GM19467 (cell line): ENCODE measurements at regions not wholly inside any gene's neighbourhood (a gene's known extent, or its start where the extent isn't known, plus 50 kb on each side); places are given as distances from the start of the nearest gene placed in this dataset.

ENCODE experiments used
- ATAC-seq: cut with Tn5 transposase; IDR thresholded peaks from one replicate; pipeline ENCODE4 v1.9.1; 2021; ENCODE audit warnings: mild to moderate bottlenecking, moderate library complexity; ENCODE audit not compliant: unreplicated experiment

DNA sequence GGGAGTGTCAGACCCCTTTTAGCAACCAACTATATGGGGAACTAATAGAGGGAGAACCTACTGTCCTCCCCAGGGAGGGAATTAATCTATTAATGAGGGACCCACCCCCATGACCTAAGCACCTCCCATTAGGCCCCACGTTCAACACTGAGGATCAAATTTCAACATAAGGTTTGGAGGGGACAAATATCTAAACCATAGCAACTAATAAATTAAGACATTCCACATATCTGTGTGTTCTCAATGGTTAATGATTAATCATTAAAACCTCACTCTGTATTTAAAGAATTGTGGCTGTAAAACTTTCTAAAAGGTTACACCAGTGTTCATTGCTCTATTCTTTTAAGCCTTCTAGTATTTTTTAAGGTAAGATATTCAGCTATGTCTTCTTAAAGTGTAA lies 500.4 kb upstream of the SULF2 start:
- no peak for ATAC-seq

DNA sequence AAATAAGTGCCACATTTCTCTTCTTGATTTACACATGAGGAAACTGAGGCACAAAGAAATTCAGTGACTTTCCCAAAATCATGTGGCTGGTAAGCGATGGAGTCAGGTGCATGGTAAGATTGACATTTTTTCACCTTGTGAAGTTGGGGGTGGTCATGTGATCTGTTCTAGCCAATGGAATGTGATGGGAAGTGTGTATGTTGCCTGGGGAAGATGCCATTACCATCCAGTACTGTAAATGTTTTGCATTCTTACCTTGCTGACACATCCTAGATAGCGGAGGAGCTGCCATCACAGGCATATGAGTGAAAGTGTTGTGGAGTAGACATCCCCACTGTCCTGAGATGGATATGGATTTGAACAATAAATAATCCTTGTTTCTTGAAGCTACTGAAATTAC lies 499.6 kb upstream of the SULF2 start:
- ATAC-seq = no peak

DNA sequence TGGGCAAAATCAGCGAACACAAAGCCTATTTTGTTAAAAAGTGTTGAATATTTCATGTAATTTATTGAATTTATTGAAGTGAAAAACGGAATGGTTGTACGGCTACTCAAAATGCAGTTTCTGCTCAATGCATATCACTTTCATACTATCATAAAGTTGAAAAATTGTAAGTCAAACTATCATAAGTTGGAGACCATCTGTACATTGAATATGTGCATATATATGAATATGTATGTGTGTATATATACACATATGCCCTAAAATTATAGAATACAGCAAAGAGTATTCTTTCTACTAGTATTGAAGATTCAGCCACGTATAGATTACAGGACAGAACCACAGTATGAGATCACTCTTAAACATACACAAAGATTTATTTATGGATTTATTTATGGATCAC lies 499.0 kb upstream of the SULF2 start:
- no peak for ATAC-seq

DNA sequence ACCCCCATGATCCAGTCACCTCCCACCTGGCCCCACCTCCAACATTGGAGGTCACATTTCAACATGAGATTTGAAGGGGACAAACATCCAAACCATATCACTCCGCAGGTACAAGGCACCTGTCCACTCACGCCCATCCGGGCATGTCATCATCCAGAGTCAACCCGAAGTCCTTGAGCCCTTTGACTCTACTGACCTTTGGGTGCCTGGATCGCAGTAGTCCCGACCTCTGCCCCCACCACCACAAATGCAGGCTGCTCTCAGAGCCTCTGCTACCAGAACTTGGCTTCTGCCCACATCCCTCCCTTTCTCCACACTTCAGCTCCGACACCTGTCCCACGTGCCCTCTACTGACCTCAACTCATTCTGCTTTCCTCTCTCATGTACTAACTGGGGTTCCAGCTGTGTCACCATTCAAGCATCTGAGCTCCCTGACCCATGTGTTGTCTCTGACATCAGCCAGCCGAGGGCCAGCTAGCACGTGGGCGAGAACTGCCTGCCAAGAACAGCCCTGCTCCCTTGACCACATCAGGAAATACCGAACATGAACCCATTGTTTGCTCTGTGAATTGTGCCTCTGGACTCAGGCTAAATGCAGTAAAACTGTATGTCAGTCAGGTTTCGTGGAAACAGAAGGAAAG lies 498.3 kb upstream of the SULF2 start:
- ATAC-seq = no peak

DNA sequence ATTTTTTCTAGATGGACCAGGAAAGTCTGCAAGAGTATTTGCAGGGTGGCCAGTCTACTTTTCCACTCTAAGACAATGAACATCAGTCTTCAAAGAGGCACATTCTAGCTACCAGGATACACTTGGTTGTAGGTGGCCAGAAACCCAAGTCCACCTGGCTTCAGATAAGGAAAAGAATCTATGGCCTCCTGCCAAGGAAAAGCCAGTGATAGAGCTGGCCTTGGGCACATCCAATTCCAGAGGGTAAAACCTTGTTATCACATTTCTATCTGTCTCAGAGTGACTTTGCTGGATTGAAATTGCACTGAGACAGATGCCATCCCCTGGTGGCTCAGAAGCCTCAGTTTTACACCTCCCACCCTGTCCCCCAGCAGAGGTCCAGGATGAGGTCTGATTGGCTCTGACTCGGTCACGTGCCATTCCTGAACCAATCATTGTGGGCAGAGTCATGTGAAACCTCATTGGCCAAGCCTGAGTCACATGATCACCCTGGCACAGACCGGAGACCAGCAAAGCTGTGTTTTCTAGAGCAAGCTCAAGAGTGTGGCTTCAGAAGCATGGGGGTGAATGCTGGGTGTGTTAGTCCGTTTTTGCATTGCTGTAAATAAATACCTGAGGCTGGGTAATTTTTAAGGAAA lies 497.4 kb upstream of the SULF2 start:
- no peak for ATAC-seq

DNA sequence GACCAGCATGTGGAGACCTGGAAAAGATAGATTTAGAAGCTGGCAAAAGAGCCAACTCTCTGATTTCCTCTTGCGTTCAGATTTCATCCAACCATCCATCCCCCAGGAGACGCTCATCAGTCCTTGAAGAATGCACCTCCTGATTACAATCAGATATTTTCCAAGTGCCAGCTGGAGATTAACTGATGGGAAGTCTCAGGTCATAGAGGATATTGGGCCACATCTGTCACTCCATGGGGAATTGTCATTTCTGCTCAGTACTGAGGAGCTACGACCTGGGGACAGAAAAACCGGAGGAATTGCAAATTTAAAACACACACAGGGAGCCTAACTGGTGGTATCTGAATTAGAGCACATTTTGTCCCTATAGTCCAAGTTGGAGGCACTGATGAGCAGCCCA lies 496.2 kb upstream of the SULF2 start:
- ATAC-seq = no peak

DNA sequence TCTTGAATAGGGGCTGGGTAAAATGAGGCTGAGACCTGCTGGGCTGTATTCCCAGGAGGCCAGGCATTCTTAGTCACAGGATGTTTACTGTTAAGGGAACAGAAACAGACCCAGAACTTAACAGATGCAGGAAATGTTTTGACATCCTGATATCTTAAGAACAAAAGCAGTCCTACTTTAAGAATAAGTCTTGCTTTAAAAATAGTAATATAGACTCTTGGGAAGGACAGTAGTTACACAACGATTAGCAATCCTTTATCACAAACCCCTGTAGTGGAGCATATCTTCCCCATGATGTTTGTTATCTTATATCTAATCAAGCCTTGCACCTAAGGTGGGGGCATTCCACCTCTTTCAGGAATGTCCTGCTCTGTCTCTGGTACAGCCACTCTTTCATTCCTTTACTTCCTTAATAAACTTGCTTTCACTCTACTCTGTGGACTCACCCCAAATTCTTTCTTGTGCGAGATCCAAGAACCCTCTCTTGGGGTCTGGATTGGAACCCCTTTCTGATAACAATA lies 493.7 kb upstream of the SULF2 start:
- ATAC-seq = no peak

DNA sequence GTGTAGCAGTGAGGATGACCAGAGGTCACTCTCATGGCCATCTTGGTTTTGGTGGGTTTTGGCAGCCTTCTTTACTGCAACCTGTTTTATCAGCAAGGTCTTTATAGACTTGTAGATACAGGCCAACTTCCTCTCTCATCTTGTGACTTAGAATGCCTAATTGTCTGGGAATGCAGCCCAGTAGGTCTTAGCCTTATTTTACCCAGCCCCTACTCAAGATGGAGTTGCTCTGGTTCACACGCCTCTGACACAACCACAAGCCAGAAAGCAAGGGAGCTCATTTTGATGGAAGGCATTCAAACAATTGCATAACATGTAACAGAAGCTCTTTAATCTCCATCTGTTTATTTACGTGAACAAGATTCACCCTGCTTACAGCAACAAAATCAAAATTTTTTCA lies 492.0 kb upstream of the SULF2 start:
- ATAC-seq = no peak

DNA sequence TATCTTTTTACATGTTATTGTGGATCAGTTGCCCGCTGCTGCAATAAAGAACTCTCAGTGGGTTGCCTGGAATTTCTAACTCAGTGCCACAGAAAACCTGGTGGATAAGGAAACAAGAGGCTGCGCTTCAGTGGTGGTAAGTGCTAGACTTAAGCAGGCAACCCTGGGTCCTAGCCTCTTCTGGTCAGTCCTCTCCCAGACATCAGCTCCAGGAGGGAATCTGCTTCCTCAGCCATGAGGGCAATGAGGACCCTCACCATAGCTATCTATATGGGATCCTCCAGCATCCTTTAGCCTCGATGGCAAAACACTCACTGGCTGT lies 490.7 kb upstream of the SULF2 start:
- no peak for ATAC-seq

DNA sequence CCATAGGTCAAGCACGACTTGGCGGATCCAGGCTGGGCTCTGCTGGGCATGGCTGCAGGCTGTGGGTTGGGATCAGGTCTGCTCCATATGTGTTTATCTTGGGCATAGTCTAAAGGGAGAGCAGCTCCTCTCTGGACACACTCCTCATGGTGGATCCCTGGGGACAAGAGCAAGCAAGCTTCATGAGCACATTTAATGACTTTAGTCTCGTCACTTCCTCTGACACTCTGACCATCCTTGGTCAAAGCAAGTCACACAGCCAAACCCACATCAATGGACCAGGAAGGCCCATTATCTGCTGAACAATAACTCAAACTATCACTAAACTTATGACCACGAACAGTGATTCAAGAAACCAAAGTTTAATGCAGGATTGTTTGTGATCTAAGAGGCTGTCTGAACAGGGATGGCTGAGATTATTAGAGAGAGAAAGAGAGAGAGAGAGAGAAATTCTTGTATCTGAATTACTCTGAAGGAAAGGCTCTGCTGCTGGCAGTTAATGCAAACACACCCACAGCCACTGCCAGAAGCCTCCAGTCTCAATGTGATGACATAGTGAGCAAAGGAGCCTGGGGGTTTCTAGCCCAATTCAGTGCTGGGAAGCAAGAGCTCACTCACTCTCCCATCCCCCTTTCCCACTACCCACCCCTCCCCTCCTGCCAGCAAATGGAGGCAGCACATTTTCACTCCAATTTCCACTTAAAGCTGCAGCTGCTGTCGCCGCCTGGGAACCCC lies 490.2 kb upstream of the SULF2 start:
- no peak for ATAC-seq

DNA sequence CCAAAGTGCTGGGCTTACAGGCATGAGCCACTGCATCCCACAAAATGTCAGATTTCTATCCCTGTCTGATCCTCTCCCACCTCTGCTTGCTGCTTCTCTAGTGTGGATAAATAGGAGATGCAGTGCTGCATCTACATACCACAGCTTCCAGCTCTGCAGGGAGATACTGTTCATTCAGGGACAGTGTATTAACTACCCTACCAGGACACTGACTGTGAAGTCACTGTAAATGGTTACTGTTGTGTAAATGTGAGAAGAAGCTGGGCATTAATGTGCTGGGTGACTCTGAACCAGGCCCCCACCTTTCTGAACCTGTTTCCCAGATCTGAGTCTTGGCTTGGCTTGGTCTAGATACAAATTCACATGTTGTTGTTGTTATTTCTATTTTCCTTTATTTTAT lies 488.6 kb upstream of the SULF2 start:
- ATAC-seq = no peak

DNA sequence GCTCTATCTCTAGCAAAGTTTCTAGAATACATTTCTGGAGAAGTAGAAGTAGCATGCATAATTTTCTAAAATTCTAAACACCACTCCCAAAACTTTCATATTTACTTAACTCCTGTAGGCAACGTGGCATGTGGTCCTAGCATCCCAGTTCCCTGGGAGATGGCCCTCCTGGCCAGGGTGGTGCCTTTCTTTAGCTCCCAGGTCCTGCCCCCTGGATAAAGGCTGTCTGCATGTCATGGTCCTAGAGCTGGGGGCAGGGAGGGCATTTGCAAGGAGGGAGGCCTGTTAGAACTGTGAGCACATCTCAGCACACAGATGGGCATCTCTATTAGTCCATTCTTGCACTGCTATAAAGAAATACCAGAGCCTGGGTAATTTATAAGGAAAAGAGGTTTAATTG lies 485.6 kb upstream of the SULF2 start:
- no peak for ATAC-seq

DNA sequence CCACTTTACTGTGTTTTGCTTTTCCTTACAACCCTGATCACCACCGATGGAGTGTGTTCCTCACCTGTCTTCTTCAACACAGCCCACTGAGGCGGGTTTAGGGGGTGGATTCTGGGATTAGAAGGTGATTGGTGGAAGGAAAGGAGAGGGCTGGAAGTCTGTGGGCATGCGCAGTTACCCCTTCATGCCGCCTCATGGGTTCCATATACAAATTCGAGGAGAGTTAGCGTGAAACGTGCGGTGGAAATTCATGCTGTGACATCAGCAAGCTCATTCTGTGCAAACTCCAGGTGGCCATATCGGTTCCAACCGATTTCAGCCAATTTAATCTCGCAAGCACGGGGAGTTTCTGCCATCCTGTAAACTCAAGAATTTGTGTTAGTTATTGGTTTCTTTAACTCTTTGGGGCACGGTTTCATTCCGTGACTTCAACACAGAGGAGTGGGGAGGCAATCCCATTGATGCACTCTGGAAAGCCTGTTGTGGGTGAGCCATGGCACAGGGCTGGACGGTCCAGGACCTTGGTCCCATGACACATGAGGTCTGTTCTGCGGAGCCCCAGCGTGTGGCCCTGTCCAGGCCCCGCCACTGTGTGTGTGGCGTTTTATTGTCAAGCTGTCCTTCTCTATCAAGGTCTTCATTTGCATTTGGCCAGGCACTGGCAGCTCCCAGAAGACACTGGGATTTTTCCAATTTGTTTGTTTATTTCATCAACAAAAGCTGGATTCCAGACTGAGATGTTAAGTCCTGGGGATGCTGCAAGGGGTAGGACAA lies 482.8 kb upstream of the SULF2 start:
- ATAC-seq = no peak

DNA sequence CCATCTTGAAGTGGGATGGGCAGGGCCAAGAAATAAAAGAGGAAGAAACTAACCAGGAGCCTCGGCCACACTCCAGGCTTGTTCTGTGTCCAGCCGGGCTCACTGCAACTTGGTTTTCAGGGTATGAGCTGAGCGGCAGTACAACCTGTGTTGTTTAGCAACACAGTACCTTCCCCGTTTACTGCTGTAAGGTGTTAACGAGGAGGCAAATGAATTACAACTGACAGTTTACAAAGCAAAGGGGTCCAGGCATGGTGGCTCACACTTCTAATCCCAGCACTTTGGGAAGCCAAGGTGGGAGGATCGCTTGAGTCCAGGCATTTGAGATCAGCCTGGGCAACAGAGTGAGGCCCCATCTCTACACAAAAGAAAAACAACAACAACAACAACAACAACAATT lies 481.3 kb upstream of the SULF2 start:
- no peak for ATAC-seq

DNA sequence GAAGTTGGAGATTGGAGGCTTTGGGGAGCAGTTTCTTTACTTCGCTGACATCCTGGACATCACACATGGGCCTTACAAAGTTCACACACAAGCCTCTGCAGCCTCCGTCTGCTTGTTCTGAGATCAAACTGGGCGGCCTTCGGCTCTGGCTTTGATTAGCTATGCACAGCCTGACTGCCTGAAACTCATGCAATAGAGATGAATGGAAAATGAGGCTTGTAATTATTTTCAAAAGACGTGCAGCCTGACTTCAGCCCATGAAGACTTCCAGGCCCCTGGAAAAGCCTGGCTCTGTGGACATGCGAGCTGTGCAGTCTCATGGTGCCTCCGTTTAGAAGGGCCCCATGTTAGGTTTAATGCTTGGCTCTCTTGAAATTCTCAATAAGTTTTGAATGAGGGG lies 480.5 kb upstream of the SULF2 start:
- ATAC-seq = no peak

DNA sequence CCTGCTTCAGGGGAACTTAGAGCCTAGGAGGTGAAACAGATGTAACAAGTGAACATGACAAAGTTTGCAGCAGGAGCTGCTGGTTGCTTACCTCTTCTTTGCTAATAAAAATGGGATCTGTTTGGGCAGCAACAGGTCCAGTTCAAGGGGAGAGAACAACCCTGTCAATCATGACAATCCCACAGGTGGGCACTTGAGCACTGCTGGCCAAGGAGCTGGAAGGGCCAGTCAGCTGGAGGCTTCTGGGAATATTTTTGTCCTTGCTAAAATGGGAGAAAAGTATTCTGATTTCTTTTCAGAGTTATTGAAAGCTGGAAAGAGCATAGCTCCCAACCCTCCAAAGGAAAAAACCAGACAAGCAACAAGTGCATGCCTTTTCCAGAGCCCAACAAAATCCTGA lies 477.7 kb upstream of the SULF2 start:
- ATAC-seq = no peak

DNA sequence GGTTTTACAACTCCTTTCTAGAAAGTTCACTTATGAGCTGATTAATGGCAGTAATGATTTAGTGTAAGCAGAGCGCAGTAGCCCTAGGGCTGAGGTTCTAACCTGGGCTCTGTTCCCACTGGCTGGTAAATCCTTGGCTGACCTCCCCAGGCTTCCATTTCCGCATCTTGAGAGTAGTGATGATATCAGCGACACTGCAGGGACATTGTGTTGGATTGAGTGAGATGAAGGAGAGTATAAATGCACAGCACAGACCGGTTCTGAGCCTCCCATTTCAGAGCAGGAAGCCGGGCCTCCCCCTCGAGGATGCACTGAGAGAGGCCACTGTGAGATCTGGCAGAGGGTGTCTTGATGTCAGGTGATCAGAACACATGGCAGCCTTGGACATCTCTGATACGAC lies 477.2 kb upstream of the SULF2 start:
- ATAC-seq = no peak

DNA sequence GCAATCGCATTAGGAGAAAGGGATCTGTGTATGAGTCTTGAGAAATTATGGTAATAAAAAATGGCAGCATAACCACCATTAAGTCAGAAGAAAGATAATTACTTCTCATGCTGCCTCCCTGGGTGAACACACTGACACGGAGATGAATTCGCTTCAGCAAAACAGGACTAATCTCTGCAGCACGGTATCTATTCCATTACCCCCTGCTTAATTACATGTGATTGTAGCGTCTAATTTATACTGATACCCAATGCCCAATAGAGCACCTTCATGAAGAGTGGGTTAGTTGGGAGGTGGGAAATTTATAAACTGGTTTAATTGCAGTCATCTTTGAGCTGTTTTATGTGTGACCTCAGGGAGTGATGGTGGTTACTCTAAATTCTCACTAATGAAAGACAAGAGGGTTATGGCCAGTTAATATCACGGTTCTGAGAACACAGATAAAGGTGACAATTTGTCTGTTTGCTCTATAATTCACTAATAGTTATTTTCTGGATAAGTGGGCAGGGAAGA lies 476.2 kb upstream of the SULF2 start:
- no peak for ATAC-seq

DNA sequence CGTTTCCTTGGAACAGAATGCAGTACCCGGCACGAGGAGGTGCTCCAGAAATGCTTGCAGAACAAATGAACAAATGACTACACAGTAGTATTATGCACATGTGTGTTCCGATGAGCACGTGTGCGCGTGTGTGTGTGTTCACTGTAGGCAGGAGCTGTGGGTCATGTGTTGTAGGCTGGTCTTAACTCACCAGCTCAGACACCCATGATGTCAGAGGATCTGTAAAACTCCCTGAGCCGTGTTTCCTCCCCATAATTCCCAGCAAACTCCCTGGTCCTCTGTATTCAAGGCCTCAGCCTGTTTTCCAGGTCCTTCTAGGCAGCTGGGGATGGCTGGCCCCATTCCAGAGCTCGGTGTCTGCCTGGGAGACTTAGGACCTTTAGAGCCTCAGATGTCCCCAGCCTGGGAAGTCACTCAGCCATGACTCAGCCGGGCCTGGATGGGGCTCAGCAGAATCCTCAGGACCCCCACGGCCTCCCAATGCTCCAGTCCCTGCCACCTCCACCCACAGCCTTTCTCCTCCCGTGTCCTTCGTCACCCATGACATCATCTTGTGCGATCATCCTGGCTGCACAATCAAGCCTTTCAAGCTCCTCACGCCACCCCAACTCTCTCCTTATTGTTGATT lies 475.0 kb upstream of the SULF2 start:
- no peak for ATAC-seq

DNA sequence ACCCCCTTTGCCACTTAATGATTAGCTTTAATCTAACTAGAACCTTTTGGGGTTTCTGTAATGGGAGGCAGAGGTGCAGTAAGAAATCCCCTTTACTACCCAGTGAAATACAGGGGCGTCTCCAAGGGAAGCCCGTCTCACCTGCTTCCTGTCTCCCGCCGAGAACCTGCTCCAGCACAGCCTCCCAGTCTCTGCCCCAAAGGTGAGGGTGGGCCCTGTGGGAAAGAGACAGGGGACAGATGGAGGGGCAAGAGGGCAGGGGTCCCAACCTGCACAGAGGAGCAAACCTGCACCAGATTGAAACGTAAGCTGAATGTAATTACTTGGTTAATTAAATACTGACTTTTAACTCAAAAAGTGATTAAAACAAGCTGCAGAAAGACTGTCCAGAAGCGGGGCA lies 474.2 kb upstream of the SULF2 start:
- ATAC-seq = no peak

DNA sequence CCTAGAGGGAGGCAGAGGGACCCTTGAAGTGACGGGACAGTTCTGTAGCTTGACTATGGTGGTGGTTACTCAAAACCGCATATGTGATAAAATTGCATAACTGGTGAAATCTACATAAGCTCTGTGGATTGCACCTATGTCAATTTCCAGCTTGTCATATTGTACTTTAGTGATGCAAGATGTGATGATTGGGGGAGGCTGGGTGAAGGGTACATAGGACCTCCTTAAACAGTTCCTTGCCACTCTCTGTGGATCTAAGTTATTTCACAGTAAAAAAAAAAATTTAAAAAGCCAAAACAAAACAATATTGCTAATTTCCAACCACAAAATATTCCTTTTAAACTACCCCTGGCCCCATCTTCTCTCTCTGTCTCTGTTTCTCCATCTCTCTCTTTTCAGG lies 472.6 kb upstream of the SULF2 start:
- no peak for ATAC-seq
